K562 (cell line): ENCODE measurements at regions not wholly inside any gene's neighbourhood (a gene's known extent, or its start where the extent isn't known, plus 50 kb on each side); places are given as distances from the start of the nearest gene placed in this dataset.

ENCODE experiments used
- ATAC-seq: fragments of 200-7000 bp; cut with Tn5 transposase; 3 replicates; pipeline ENCODE4 v1.9.1; 2020; ENCODE audit warnings: moderate library complexity
- BruUV-seq: library from RNA; stranded (reverse); fragments of 400-500 nt; replicated peaks from 2 replicates; lab custom pipeline; 2021; lab: Mats Ljungman, UMichigan
- CTCF ChIA-PET: fragments of 300-600 bp; formaldehyde crosslinking; extraction: SDS; loops from one replicate; lab custom pipeline; 2021; ENCODE audit warnings: low intra/inter-chr PET ratio; lab: Yijun Ruan, JAX
- POLR2A ChIA-PET: fragments of 300-600, 350-650 bp; sonication (Branson Sonifier 250); formaldehyde crosslinking; extraction: SDS; loops from one replicate; lab custom pipeline; 2021; ENCODE audit warnings: antibody characterized with exemption, inconsistent platforms; lab: Yijun Ruan, JAX
- DNase-seq, 4 experiments: peaks; one replicate each; pipeline versions ENCODE4 v3.0.0 to v3.0.0-alpha.2; 2011 to 2018; ENCODE audit warnings: low spot score in 3 of 4, mixed read lengths in 3 of 4; ENCODE audit errors: extremely low read depth in 1 of 4
- FAIRE-seq: peaks from 2 replicates; lab custom pipeline; 2011; peaks lifted over from hg19 to GRCh38; lab: Jason Lieb, UNC
- H2AFZ ChIP-seq: 2 replicates; pipeline ENCODE4 v1.6.0; 2011; ENCODE audit warnings: low read depth, low read length, control low read depth, inconsistent platforms
- H3K27ac ChIP-seq: fragments of 200-600 bp; 3 replicates; pipeline ENCODE4 v1.8.0; 2011; ENCODE audit warnings: low read depth, mild to moderate bottlenecking, control low read depth, inconsistent platforms, low read length, moderate library complexity, mixed read lengths; ENCODE audit errors: extremely low read depth
- H3K27me3 ChIP-seq, 2 experiments: fragments of 300-600 bp in 1 of 2; 2 replicates in 1 of 2; 3 replicates in 1 of 2; pipeline versions ENCODE4 v1.6.0 to v1.8.0; 2011; ENCODE audit warnings: inconsistent platforms in 2 of 2, low read length in 2 of 2, mild to moderate bottlenecking in 1 of 2, mixed read lengths in 1 of 2, moderate library complexity in 1 of 2; ENCODE audit not compliant: control insufficient read depth in 2 of 2, insufficient read depth in 2 of 2
- H3K36me3 ChIP-seq: fragments of 300-600 bp; 3 replicates; pipeline ENCODE4 v1.8.0; 2011; ENCODE audit warnings: mild to moderate bottlenecking, low read length, inconsistent platforms; ENCODE audit not compliant: control insufficient read depth, insufficient read depth
- H3K4me1 ChIP-seq, 2 experiments: fragments of 200-600 bp in 1 of 2; replicated peaks in 1 of 2; 2 replicates in 1 of 2; 3 replicates in 1 of 2; pipeline versions ENCODE4 v1.5.1 to v1.8.0; 2011; ENCODE audit warnings: inconsistent platforms in 2 of 2, low read length in 2 of 2, mild to moderate bottlenecking in 1 of 2, mixed read lengths in 1 of 2, moderate library complexity in 1 of 2; ENCODE audit not compliant: control insufficient read depth in 2 of 2, insufficient read depth in 2 of 2
- H3K4me2 ChIP-seq: 2 replicates; pipeline ENCODE4 v1.6.1; 2011; ENCODE audit warnings: low read length, control low read depth, inconsistent platforms, mixed read lengths; ENCODE audit not compliant: insufficient read depth
- H3K4me3 ChIP-seq: fragments of 200-600 bp; sonication (generic), shearing (Covaris generic); 2 replicates; pipeline ENCODE4 v1.5.1; 2016; ENCODE audit warnings: control low read depth, inconsistent platforms
- H3K79me2 ChIP-seq: fragments of 200-600 bp; 3 replicates; pipeline ENCODE4 v1.8.0; 2011; ENCODE audit warnings: low read length, inconsistent platforms; ENCODE audit not compliant: control insufficient read depth, insufficient read depth
- H3K9ac ChIP-seq, 2 experiments: 2 replicates each; pipeline versions ENCODE4 v1.6.0 to v1.6.1; 2011; ENCODE audit warnings: low read depth in 2 of 2, low read length in 2 of 2, control low read depth in 1 of 2, inconsistent platforms in 1 of 2, mild to moderate bottlenecking in 1 of 2, mixed read lengths in 1 of 2; ENCODE audit not compliant: insufficient read depth in 1 of 2
- H3K9me1 ChIP-seq: one replicate; pipeline ENCODE4 v1.6.0; 2011; ENCODE audit warnings: inconsistent platforms, mild to moderate bottlenecking, low read length, moderate library complexity; ENCODE audit not compliant: control insufficient read depth, insufficient read depth
- H3K9me3 ChIP-seq: replicated peaks from 2 replicates; pipeline ENCODE4 v1.5.1; 2011; ENCODE audit warnings: low read depth, low read length, inconsistent platforms; ENCODE audit not compliant: control insufficient read depth, insufficient read depth
- H4K20me1 ChIP-seq: replicated peaks from 2 replicates; pipeline ENCODE4 v1.6.1; 2011; ENCODE audit warnings: low read length, inconsistent platforms, mixed read lengths; ENCODE audit not compliant: control insufficient read depth, insufficient read depth
- FOXK2 ChIP-seq, 2 experiments: fragments of 450-650 bp; IDR thresholded peaks in 1 of 2; conservative IDR thresholded peaks in 1 of 2; 2 replicates each; pipeline ENCODE4 v1.6.1; 2016; ENCODE audit warnings: low read depth in 2 of 2, mild to moderate bottlenecking in 1 of 2
- NR2C1 ChIP-seq, 2 experiments: fragments of 450-650 bp; IDR thresholded peaks; 2 replicates each; pipeline ENCODE4 v1.6.1; 2017; ENCODE audit warnings: mild to moderate bottlenecking in 2 of 2, antibody characterized with exemption in 1 of 2, inconsistent platforms in 1 of 2, missing compliant biosample characterization in 1 of 2, missing genetic modification characterization in 1 of 2
- ZNF584 ChIP-seq: fragments of 200-800 bp; sonication (Bioruptor generic); IDR thresholded peaks from 2 replicates; pipeline ENCODE4 v1.6.1; 2016; ENCODE audit warnings: low read depth, mild to moderate bottlenecking, missing genetic modification characterization, missing compliant biosample characterization
- WGBS: fragments of 100-300 bp; shearing (Covaris generic); methylation state at CpG from one replicate; pipeline ENCODE4 v1.1.6; 2016; ENCODE audit warnings: low coverage, mixed read lengths; ENCODE audit not compliant: insufficient coverage; ENCODE audit errors: missing lambda C conversion rate; 5-methylcytosine and 5-hydroxymethylcytosine counted together
- in situ Hi-C: fragments of 300-500 bp; cut with MboI; formaldehyde crosslinking; loops from 4 replicates; pipeline ENCODE4 v1.15.0; 2018; ENCODE audit warnings: inconsistent platforms, mixed read lengths
- intact Hi-C: fragments of 100-400 bp; cut with micrococcal nuclease; formaldehyde crosslinking; loops from 2 replicates; pipeline ENCODE4 v1.14.2; 2022
- TF ChIP-seq, protein P1 (sequence below): fragments of 450-650 bp; IDR thresholded peaks from 2 replicates; pipeline ENCODE4 v1.6.1; 2017; ENCODE audit warnings: mild to moderate bottlenecking, moderate library complexity
- TF ChIP-seq, protein P2 (sequence below): fragments of 450-650 bp; IDR thresholded peaks from 2 replicates; pipeline ENCODE4 v1.6.1; 2016; ENCODE audit warnings: low read depth

GRCh38 chr6:28707387-28708282 is 182.0 kb downstream of the GPX5 start (continued):
- TF ChIP-seq, protein P1, sequence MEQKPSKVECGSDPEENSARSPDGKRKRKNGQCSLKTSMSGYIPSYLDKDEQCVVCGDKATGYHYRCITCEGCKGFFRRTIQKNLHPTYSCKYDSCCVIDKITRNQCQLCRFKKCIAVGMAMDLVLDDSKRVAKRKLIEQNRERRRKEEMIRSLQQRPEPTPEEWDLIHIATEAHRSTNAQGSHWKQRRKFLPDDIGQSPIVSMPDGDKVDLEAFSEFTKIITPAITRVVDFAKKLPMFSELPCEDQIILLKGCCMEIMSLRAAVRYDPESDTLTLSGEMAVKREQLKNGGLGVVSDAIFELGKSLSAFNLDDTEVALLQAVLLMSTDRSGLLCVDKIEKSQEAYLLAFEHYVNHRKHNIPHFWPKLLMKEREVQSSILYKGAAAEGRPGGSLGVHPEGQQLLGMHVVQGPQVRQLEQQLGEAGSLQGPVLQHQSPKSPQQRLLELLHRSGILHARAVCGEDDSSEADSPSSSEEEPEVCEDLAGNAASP: no peak

GRCh38 chr6:28709478-28710349 is 184.0 kb downstream of the GPX5 start:
- DNase-seq (peak; percentile 39 to 90 (median 54)), FAIRE-seq (peak; percentile 68), ATAC-seq (peak; percentile 83)
- no peaks in the 10 kb centered on the region; the same call in 2 of the 3 replicates for H3K36me3 ChIP-seq
- H3K27me3 ChIP-seq: no peaks in the 10 kb centered on the region
- in situ Hi-C loops: no loop called here
- peak overlapping the region; percentile 92 for H3K9ac ChIP-seq
- BruUV-seq: TSS peak; percentile 59
- peak overlapping the region; percentile 94 for H3K4me2 ChIP-seq
- intact Hi-C loops: loop anchor here (2.0 kb wide), 1 partner anchor 23 kb away; no protein-coding TSS in a partner anchor
- H3K4me1 ChIP-seq: peaks cover 0 to 16% of the 10 kb centered on the region in 2 experiments; a peak in 3 of 5 replicates
- 1% methylated on average over 30 of the region's 30 CpGs for WGBS
- H4K20me1 ChIP-seq: no peaks in the 10 kb centered on the region
- H3K27ac ChIP-seq: peak overlapping the region; percentile 89
- H3K9me1 ChIP-seq: no peaks in the 10 kb centered on the region
- H3K4me3 ChIP-seq: peak overlapping the region; percentile 51
- CTCF ChIA-PET: no interaction called here
- H3K79me2 ChIP-seq: peaks cover 31% of the 10 kb centered on the region
- POLR2A ChIA-PET: interaction anchor here (0.6 to 3.5 kb wide), 13 partner anchors 8 to 638 kb away, joined by 3 to 18 read pairs (median 3); no protein-coding TSS in a partner anchor
- H3K9me3 ChIP-seq: peaks cover 18% of the 10 kb centered on the region
- peak overlapping the region; percentile 99 for H2AFZ ChIP-seq
- TF ChIP-seq NR2C1 (IDR thresholded peaks at IDR 0.05) (no peak), NR2C1 (tag; IDR thresholded peaks at IDR 0.05) (no peak), FOXK2 (conservative IDR thresholded peaks at IDR 0.05 in 1 of 2, IDR thresholded peaks at IDR 0.05 in 1 of 2; ENCODE audit: low read depth in 2 of 2) (0 out of 4 replicates have a peak, but pooled peaks of 1 of the 2 experiments have one; percentile 11), ZNF584 (CRISPR knock-in tag) (no peak)
- TF ChIP-seq, protein P2, sequence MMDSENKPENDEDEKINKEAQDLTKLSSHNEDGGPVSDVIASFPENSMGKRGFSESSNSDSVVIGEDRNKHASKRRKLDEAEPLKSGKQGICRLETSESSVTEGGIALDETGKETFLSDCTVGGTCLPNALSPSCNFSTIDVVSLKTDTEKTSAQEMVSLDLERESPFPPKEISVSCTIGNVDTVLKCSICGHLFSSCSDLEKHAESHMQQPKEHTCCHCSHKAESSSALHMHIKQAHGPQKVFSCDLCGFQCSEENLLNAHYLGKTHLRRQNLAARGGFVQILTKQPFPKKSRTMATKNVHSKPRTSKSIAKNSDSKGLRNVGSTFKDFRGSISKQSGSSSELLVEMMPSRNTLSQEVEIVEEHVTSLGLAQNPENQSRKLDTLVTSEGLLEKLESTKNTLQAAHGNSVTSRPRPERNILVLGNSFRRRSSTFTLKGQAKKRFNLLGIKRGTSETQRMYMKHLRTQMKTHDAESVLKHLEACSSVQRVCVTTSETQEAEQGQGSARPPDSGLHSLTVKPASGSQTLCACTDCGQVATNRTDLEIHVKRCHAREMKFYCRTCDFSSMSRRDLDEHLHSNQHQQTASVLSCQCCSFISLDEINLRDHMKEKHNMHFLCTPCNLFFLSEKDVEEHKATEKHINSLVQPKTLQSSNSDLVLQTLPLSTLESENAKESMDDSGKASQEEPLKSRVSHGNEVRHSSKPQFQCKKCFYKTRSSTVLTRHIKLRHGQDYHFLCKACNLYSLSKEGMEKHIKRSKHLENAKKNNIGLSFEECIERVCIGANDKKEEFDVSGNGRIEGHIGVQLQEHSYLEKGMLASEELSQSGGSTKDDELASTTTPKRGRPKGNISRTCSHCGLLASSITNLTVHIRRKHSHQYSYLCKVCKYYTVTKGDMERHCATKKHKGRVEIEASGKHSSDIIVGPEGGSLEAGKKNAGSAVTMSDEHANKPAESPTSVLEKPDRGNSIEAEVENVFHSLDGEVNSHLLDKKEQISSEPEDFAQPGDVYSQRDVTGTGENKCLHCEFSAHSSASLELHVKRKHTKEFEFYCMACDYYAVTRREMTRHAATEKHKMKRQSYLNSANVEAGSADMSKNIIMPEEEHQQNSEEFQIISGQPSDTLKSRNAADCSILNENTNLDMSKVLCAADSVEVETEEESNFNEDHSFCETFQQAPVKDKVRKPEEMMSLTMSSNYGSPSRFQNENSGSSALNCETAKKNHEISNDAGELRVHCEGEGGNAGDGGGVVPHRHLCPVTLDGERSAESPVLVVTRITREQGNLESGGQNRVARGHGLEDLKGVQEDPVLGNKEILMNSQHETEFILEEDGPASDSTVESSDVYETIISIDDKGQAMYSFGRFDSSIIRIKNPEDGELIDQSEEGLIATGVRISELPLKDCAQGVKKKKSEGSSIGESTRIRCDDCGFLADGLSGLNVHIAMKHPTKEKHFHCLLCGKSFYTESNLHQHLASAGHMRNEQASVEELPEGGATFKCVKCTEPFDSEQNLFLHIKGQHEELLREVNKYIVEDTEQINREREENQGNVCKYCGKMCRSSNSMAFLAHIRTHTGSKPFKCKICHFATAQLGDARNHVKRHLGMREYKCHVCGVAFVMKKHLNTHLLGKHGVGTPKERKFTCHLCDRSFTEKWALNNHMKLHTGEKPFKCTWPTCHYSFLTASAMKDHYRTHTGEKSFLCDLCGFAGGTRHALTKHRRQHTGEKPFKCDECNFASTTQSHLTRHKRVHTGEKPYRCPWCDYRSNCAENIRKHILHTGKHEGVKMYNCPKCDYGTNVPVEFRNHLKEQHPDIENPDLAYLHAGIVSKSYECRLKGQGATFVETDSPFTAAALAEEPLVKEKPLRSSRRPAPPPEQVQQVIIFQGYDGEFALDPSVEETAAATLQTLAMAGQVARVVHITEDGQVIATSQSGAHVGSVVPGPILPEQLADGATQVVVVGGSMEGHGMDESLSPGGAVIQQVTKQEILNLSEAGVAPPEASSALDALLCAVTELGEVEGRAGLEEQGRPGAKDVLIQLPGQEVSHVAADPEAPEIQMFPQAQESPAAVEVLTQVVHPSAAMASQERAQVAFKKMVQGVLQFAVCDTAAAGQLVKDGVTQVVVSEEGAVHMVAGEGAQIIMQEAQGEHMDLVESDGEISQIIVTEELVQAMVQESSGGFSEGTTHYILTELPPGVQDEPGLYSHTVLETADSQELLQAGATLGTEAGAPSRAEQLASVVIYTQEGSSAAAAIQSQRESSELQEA: peak; percentile 88
